ENCODE measurements at regions not wholly inside any gene's neighbourhood (a gene's known extent, or its start where the extent isn't known, plus 50 kb on each side); places are given as distances from the start of the nearest gene placed in this dataset.

- TF ChIP-seq Cebpa-rat (IDR thresholded peaks at IDR 0.05): no peak
- H3K27me3 ChIP-seq: no peaks in the 10 kb centered on the region
- no peaks in the 10 kb centered on the region for H4K20me1 ChIP-seq
- peak overlapping the region in 2 of 11 experiments; percentile 3 to 30; a peak in 1 of 22 replicates for H3K4me2 ChIP-seq
- H3K4me1 ChIP-seq: peaks cover 9 to 23% (median 12%) of the 10 kb centered on the region in 10 experiments; a peak in 19 of 20 replicates
- no peak overlapping the region for H3K9ac ChIP-seq
- no peak overlapping the region for H3K4me3 ChIP-seq
- peaks cover 0 to 7% (median 0%) of the 10 kb centered on the region in 11 experiments; a peak in 4 of 22 replicates for H3K9me3 ChIP-seq (replicated peaks in 1 of 11)
- no peak overlapping the region for H3K27ac ChIP-seq
- no peaks in the 10 kb centered on the region for H3K36me3 ChIP-seq
Observed at GRCh38 chr9:86721226-86721781, 226.0 kb downstream of the GAS1 start.

GRCh38 chr9:86720639-86721225, 226.6 kb downstream of the GAS1 start:
- H3K4me2 ChIP-seq: 0 out of 22 replicates have a peak overlapping the region, but pooled peaks of 1 of the 11 experiments have one; percentile 3
- peaks cover 0 to 7% (median 0%) of the 10 kb centered on the region in 11 experiments; a peak in 4 of 22 replicates for H3K9me3 ChIP-seq (replicated peaks in 1 of 11)
- no peak overlapping the region for H3K4me3 ChIP-seq
- H4K20me1 ChIP-seq: no peaks in the 10 kb centered on the region
- H3K9ac ChIP-seq: no peak overlapping the region
- H3K27ac ChIP-seq: no peak overlapping the region
- no peaks in the 10 kb centered on the region for H3K36me3 ChIP-seq
- no peak for TF ChIP-seq Cebpa-rat (IDR thresholded peaks at IDR 0.05)
- H3K27me3 ChIP-seq: no peaks in the 10 kb centered on the region
- peaks cover 9 to 23% (median 12%) of the 10 kb centered on the region in 10 experiments; a peak in 19 of 20 replicates for H3K4me1 ChIP-seq

GRCh38 chr9:86718388-86719049, 228.8 kb downstream of the GAS1 start:
- Histone ChIP-seq H3K4me3 (no peak overlapping the region), H3K9ac (no peak overlapping the region), H3K4me2 (no peak overlapping the region), H3K27me3 (no peaks in the 10 kb centered on the region), H3K9me3 (replicated peaks in 1 of 11) (peaks cover 0 to 7% (median 0%) of the 10 kb centered on the region in 11 experiments; a peak in 4 of 22 replicates), H3K27ac (no peak overlapping the region), H3K36me3 (no peaks in the 10 kb centered on the region), H3K4me1 (peaks cover 6 to 19% (median 9%) of the 10 kb centered on the region in 10 experiments; a peak in 19 of 20 replicates), H4K20me1 (no peaks in the 10 kb centered on the region)
- TF ChIP-seq Cebpa-rat (IDR thresholded peaks at IDR 0.05): no peak

- H3K27me3 ChIP-seq: no peaks in the 10 kb centered on the region
- no peak overlapping the region for H3K27ac ChIP-seq
- H3K4me3 ChIP-seq: no peak overlapping the region
- no peak for TF ChIP-seq Cebpa-rat (IDR thresholded peaks at IDR 0.05)
- peaks cover 0 to 7% (median 0%) of the 10 kb centered on the region in 11 experiments; a peak in 4 of 22 replicates for H3K9me3 ChIP-seq (replicated peaks in 1 of 11)
- H3K4me1 ChIP-seq: peaks cover 0 to 1% (median 0%) of the 10 kb centered on the region in 10 experiments; a peak in 3 of 20 replicates
- no peaks in the 10 kb centered on the region for H3K36me3 ChIP-seq
- H3K4me2 ChIP-seq: no peak overlapping the region
- no peaks in the 10 kb centered on the region for H4K20me1 ChIP-seq
- H3K9ac ChIP-seq: no peak overlapping the region
Observed at GRCh38 chr9:86716326-86716922, 230.9 kb downstream of the GAS1 start.

GRCh38 chr9:86714999-86715398, 232.3 kb downstream of the GAS1 start:
- Histone ChIP-seq H3K4me3 (no peak overlapping the region), H3K27me3 (no peaks in the 10 kb centered on the region), H3K9ac (no peak overlapping the region), H3K9me3 (replicated peaks in 1 of 11) (peaks cover 0 to 7% (median 0%) of the 10 kb centered on the region in 11 experiments; a peak in 4 of 22 replicates), H3K27ac (no peak overlapping the region), H3K4me2 (no peak overlapping the region), H3K4me1 (peaks cover 0 to 14% (median 0%) of the 10 kb centered on the region in 10 experiments; a peak in 4 of 20 replicates), H3K36me3 (no peaks in the 10 kb centered on the region), H4K20me1 (no peaks in the 10 kb centered on the region)
- TF ChIP-seq Cebpa-rat (IDR thresholded peaks at IDR 0.05): no peak

GRCh38 chr9:86713970-86714369, 233.3 kb downstream of the GAS1 start:
- no peaks in the 10 kb centered on the region for H3K36me3 ChIP-seq
- no peaks in the 10 kb centered on the region for H3K27me3 ChIP-seq
- TF ChIP-seq Cebpa-rat (IDR thresholded peaks at IDR 0.05): no peak
- peaks cover 0 to 14% (median 0%) of the 10 kb centered on the region in 10 experiments; a peak in 6 of 20 replicates for H3K4me1 ChIP-seq
- H3K9me3 ChIP-seq (replicated peaks in 1 of 11): no peaks in the 10 kb centered on the region
- no peak overlapping the region for H3K4me2 ChIP-seq
- H3K4me3 ChIP-seq: no peak overlapping the region
- no peaks in the 10 kb centered on the region for H4K20me1 ChIP-seq
- no peak overlapping the region for H3K9ac ChIP-seq
- H3K27ac ChIP-seq: no peak overlapping the region

- H3K36me3 ChIP-seq: no peaks in the 10 kb centered on the region
- H3K9me3 ChIP-seq (replicated peaks in 1 of 11): no peaks in the 10 kb centered on the region
- H4K20me1 ChIP-seq: no peaks in the 10 kb centered on the region
- peaks cover 0 to 14% (median 0%) of the 10 kb centered on the region in 10 experiments; a peak in 6 of 20 replicates for H3K4me1 ChIP-seq
- TF ChIP-seq Cebpa-rat (IDR thresholded peaks at IDR 0.05): no peak
- H3K4me3 ChIP-seq: no peak overlapping the region
- no peaks in the 10 kb centered on the region for H3K27me3 ChIP-seq
- H3K9ac ChIP-seq: no peak overlapping the region
- H3K27ac ChIP-seq: no peak overlapping the region
- H3K4me2 ChIP-seq: no peak overlapping the region
Observed at GRCh38 chr9:86713470-86713869, 233.8 kb downstream of the GAS1 start.

GRCh38 chr9:86708918-86709835, 238.1 kb downstream of the GAS1 start:
- Histone ChIP-seq H3K27me3 (no peaks in the 10 kb centered on the region), H4K20me1 (no peaks in the 10 kb centered on the region), H3K9me3 (replicated peaks in 1 of 11) (no peaks in the 10 kb centered on the region), H3K4me2 (0 out of 22 replicates have a peak overlapping the region, but pooled peaks of 1 of the 11 experiments have one; percentile 14), H3K27ac (no peak overlapping the region), H3K4me1 (peaks cover 0 to 17% (median 0%) of the 10 kb centered on the region in 10 experiments; a peak in 6 of 20 replicates), H3K36me3 (no peaks in the 10 kb centered on the region), H3K9ac (no peak overlapping the region), H3K4me3 (no peak overlapping the region)
- TF ChIP-seq Cebpa-rat (IDR thresholded peaks at IDR 0.05): no peak

All from BLaER1 treated with 17β-estradiol and CSF1 and Interleukin-3, amounts not matched to agents 10 nM and 100 nM (cell line).